C4-2B (cell line): ENCODE measurements at regions not wholly inside any gene's neighbourhood (a gene's known extent, or its start where the extent isn't known, plus 50 kb on each side); places are given as distances from the start of the nearest gene placed in this dataset.

ENCODE experiments used
- CTCF ChIP-seq: fragments of 450-650 bp; conservative IDR thresholded peaks from 2 replicates; pipeline ENCODE4 v1.5.1; 2017; ENCODE audit warnings: mild to moderate bottlenecking
- ZFX ChIP-seq: fragments of 450-650 bp; IDR thresholded peaks from 2 replicates; pipeline ENCODE4 v1.6.1; 2017

- no peak for TF ChIP-seq CTCF
- no peak for TF ChIP-seq ZFX
Observed at GRCh38 chr13:89574077-89574476, 1773.4 kb upstream of the MIR17HG start.
